Activated CD8-positive, alpha-beta T cell treated with anti-CD3 and anti-CD28 coated beads, Interleukin-2, amount 10 ng/mL, durations not matched to agents 7 days and 5 days (primary cell): ENCODE measurements at regions not wholly inside any gene's neighbourhood (a gene's known extent, or its start where the extent isn't known, plus 50 kb on each side); places are given as distances from the start of the nearest gene placed in this dataset.
"Not testable (repeated sequence)": the region's sequence is repeated elsewhere in the genome, so short reads cannot be mapped to it uniquely, and the experiment has no call there.

Source experiments
- ATAC-seq: fragments of 150-1000 bp; cut with Tn5 transposase; one replicate; pipeline ENCODE4 v1.10.0; 2021; ENCODE audit warnings: moderate library complexity
- CTCF ChIA-PET: fragments of 350-600 bp; sonication (Branson Sonifier 250); formaldehyde crosslinking; loops from one replicate; lab custom pipeline; 2021; ENCODE audit warnings: antibody characterized with exemption; lab: Charles Lee
- POLR2A ChIA-PET: fragments of 350-600 bp; sonication (Branson Sonifier 250); formaldehyde crosslinking; loops from one replicate; lab custom pipeline; 2021; ENCODE audit warnings: antibody characterized with exemption; lab: Charles Lee
- DNase-seq: peaks from one replicate; pipeline ENCODE4 v3.0.0-alpha.2; 2020
- H3K27ac Mint-ChIP-seq: one replicate; pipeline ENCODE4 v1.8.0; 2021; ENCODE audit warnings: mild to moderate bottlenecking, mixed read lengths
- H3K27me3 Mint-ChIP-seq: one replicate; pipeline ENCODE4 v1.8.0; 2021; ENCODE audit warnings: low read depth, mixed read lengths
- H3K36me3 Mint-ChIP-seq: one replicate; pipeline ENCODE4 v1.8.0; 2021; ENCODE audit warnings: low read depth, mixed read lengths
- H3K4me1 Mint-ChIP-seq: one replicate; pipeline ENCODE4 v1.8.0; 2021; ENCODE audit warnings: low read depth, mixed read lengths
- H3K4me3 Mint-ChIP-seq: one replicate; pipeline ENCODE4 v1.8.0; 2021; ENCODE audit warnings: mild to moderate bottlenecking, mixed read lengths
- H3K9me3 Mint-ChIP-seq: one replicate; pipeline ENCODE4 v1.8.0; 2022; ENCODE audit warnings: mixed read lengths; ENCODE audit not compliant: insufficient read depth

- no peaks in the 10 kb centered on the region for H3K4me1 Mint-ChIP-seq
- H3K9me3 Mint-ChIP-seq, result peaks cover 5% of the 10 kb centered on the region
- CTCF ChIA-PET, result no interaction called here
- DNase-seq, result no peak
- POLR2A ChIA-PET, result no interaction called here
- H3K4me3 Mint-ChIP-seq, result no peak overlapping the region
- no peaks in the 10 kb centered on the region for H3K27me3 Mint-ChIP-seq
- ATAC-seq, result no peak
- no peaks in the 10 kb centered on the region for H3K36me3 Mint-ChIP-seq
- no peak overlapping the region for H3K27ac Mint-ChIP-seq
Measured at GRCh38 chr11:97610000-97610399, 1220.2 kb downstream of the JRKL start.

GRCh38 chr11:97610854-97611253 lies 1221.0 kb downstream of the JRKL start:
- DNase-seq (no peak), ATAC-seq (no peak)
- no peaks in the 10 kb centered on the region for H3K27me3 Mint-ChIP-seq
- H3K4me1 Mint-ChIP-seq, result no peaks in the 10 kb centered on the region
- no peaks in the 10 kb centered on the region for H3K36me3 Mint-ChIP-seq
- ChIA-PET POLR2A (no interaction called here), CTCF (no interaction called here)
- peaks cover 10% of the 10 kb centered on the region for H3K9me3 Mint-ChIP-seq
- no peak overlapping the region for H3K4me3 Mint-ChIP-seq
- no peak overlapping the region for H3K27ac Mint-ChIP-seq

DNA sequence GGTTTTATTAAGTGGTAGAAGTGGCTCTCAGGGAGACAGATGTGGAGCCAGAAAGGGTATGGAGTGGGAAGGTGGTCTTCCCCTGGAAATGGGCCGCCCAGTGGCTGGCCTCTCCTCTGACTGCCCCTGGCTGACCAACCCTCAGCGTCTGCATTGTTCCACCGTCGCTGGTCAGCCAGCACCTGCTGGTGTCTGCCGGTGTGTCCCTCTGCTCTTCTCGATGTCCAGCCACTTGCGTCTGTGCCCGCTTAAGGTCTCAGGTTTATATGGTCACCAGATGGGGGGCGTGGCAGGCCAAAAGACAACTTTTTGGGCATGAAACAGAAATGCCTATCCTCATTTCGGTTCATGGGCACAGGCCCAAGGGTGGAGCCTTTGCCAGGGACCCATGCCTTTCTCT lies 1221.5 kb downstream of the JRKL start:
- DNase-seq (no peak), ATAC-seq (no peak)
- Mint-ChIP-seq H3K9me3 (peaks cover 10% of the 10 kb centered on the region), H3K4me3 (no peak overlapping the region), H3K27me3 (no peaks in the 10 kb centered on the region), H3K27ac (no peak overlapping the region), H3K4me1 (no peaks in the 10 kb centered on the region), H3K36me3 (no peaks in the 10 kb centered on the region)
- ChIA-PET CTCF (no interaction called here), POLR2A (no interaction called here)

DNA sequence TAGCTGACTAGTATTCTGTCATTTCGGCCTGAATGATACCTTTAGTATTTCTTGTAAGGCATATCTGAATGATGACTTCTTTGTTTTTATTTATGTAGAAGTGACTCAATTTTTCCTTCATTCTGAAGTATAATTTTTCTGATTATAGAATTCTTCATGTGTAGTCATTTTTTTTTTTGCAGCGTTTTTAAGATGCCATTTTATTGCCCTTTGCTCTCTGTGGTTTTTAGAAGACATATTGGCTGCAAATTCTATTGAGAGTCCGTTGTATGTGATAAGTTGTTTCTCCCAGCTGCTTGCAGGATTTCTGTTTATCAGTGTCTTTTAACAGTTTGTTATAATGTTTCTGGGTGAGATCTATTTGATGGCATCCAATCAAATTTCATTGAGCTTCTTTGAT lies 1224.8 kb downstream of the JRKL start:
- no peak for DNase-seq
- CTCF ChIA-PET, result no interaction called here
- Mint-ChIP-seq H3K9me3 (peaks cover 10% of the 10 kb centered on the region), H3K4me1 (no peaks in the 10 kb centered on the region), H3K27ac (no peak overlapping the region), H3K27me3 (no peaks in the 10 kb centered on the region), H3K36me3 (no peaks in the 10 kb centered on the region), H3K4me3 (no peak overlapping the region)
- no peak for ATAC-seq
- POLR2A ChIA-PET, result no interaction called here

DNA sequence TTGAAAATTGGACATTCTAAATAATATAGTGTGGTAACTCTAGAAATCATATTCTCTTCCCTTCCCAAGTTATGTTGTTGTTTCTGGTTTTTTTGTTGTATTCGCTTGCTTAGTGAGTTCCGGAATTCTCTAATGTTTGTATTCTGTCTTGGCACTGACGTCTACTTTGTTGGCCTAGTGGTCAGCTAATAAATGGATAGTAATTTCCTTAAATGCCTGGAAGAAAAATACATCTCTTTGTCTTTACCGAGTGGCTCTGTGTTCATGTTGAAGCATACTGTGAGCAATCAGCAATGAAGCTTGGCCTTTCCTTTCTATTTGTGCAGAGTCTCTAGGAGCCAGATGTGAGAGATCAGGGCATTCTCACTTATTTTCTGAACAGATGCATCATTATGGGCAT lies 1225.7 kb downstream of the JRKL start:
- Mint-ChIP-seq H3K4me1 (no peaks in the 10 kb centered on the region), H3K9me3 (peaks cover 13% of the 10 kb centered on the region), H3K27ac (no peak overlapping the region), H3K4me3 (no peak overlapping the region), H3K36me3 (no peaks in the 10 kb centered on the region), H3K27me3 (no peaks in the 10 kb centered on the region)
- ChIA-PET CTCF (no interaction called here), POLR2A (no interaction called here)
- ATAC-seq (no peak), DNase-seq (no peak)

DNA sequence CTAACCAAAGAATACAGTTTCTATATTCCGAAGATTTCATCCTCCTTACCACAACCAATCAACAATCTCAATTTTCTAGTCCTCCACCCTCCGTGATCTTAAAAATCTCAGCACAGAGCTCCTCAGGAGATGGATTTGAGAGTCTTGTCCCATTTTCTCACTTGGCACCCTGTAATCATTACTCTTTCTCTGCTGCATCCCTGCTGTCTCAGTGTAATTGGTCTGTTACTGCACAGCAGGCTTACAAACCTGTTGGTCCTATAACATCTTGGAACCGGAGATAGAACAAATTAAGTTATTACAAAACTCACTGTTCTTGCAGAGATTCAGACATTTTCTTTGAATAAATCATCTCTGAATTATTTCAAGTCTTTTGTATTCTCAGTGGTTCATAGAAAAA lies 1227.2 kb downstream of the JRKL start:
- no peaks in the 10 kb centered on the region for H3K36me3 Mint-ChIP-seq
- ChIA-PET CTCF (no interaction called here), POLR2A (no interaction called here)
- DNase-seq, result no peak
- H3K27ac Mint-ChIP-seq, result no peak overlapping the region
- H3K9me3 Mint-ChIP-seq, result peaks cover 13% of the 10 kb centered on the region
- H3K4me3 Mint-ChIP-seq, result no peak overlapping the region
- ATAC-seq, result no peak
- H3K27me3 Mint-ChIP-seq, result no peaks in the 10 kb centered on the region
- no peaks in the 10 kb centered on the region for H3K4me1 Mint-ChIP-seq

DNA sequence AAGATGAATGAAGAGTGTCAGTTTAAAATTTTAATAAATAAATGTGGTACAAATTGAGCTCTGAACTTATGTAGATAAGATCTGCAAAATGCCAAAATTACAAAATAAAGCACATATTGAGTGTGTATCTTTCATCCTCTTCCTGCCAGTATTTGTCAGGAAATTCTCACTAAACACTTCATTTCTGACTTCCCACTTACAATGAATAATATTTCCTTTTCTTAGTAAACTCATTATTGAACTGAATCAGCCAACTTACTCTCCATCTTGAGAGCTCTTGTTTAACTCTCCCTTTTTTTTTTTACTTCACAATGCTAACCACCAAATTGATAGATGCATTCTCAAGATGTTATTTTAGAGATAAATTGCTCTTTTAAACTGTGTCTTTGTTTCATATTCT lies 1230.2 kb downstream of the JRKL start:
- Mint-ChIP-seq H3K27me3 (no peaks in the 10 kb centered on the region), H3K9me3 (peaks cover 13% of the 10 kb centered on the region), H3K4me1 (no peaks in the 10 kb centered on the region), H3K27ac (no peak overlapping the region), H3K4me3 (no peak overlapping the region), H3K36me3 (no peaks in the 10 kb centered on the region)
- CTCF ChIA-PET, result no interaction called here
- POLR2A ChIA-PET, result no interaction called here
- ATAC-seq, result no peak
- no peak for DNase-seq

DNA sequence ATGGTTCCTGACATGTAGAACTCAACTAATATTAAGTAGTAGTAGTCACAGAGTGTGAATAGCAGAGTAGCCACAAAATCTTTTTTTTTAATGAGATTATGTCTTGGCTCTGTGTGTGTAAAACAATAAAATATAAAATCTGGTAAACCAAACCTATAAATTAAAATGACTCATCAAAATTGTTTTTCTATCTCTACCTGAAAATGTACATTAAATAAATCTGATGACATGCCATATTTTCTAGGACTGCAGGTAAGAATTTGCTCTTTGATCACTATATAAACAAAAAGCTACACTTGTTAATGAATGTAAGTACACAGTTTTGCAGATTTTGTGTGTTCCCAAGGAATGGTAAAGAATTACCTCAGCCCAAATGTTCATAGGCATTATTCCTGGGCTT lies 1231.5 kb downstream of the JRKL start:
- DNase-seq (no peak), ATAC-seq (no peak)
- H3K4me1 Mint-ChIP-seq, result no peaks in the 10 kb centered on the region
- H3K27me3 Mint-ChIP-seq, result no peaks in the 10 kb centered on the region
- no peak overlapping the region for H3K4me3 Mint-ChIP-seq
- H3K9me3 Mint-ChIP-seq, result peaks cover 8% of the 10 kb centered on the region
- CTCF ChIA-PET, result no interaction called here
- no peaks in the 10 kb centered on the region for H3K36me3 Mint-ChIP-seq
- POLR2A ChIA-PET, result no interaction called here
- no peak overlapping the region for H3K27ac Mint-ChIP-seq

DNA sequence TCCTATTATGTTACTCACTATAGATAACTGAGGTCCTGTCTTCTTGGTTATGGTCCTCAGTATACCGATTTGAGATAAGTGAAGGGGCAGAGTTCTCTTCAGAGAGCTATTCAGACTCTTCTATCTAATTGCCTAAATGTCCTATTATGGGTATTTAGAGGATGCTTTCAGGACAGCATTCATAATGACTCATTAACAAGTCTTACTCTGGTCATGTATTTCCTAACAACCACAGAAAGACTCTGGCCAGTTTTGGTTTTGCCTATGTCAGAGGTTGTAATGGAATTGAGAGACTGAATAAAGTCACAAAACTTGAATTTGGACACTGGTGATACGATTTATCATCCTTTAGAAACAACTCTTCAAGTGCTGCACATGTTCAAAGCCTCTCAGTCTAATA lies 1233.0 kb downstream of the JRKL start:
- no peak for DNase-seq
- no peak overlapping the region for H3K4me3 Mint-ChIP-seq
- no peaks in the 10 kb centered on the region for H3K36me3 Mint-ChIP-seq
- ChIA-PET POLR2A (no interaction called here), CTCF (no interaction called here)
- ATAC-seq, result no peak
- no peaks in the 10 kb centered on the region for H3K27me3 Mint-ChIP-seq
- H3K27ac Mint-ChIP-seq, result no peak overlapping the region
- peaks cover 11% of the 10 kb centered on the region for H3K9me3 Mint-ChIP-seq
- no peaks in the 10 kb centered on the region for H3K4me1 Mint-ChIP-seq

DNA sequence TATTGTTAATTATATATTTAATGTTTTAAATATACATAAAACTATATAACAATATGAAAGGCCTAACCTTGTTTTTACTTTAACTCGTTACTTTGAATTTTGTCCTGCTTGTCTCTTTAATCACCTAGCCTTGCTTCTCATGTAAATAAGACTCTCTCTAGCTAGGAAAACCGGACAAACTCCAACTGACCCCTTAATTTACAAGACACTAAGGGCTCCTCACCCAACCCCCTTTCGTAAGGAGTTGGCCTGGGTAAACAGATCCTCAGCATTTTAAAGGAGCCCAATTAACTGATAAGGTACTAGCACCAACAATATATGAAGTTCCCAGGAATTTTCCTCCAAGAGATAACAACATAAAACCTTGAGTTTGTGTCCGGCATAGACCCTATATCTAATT lies 1246.9 kb downstream of the JRKL start:
- H3K27me3 Mint-ChIP-seq, POLR2A ChIA-PET, H3K4me3 Mint-ChIP-seq, ATAC-seq, H3K36me3 Mint-ChIP-seq, H3K4me1 Mint-ChIP-seq, CTCF ChIA-PET, H3K27ac Mint-ChIP-seq, DNase-seq: not testable (repeated sequence)
- H3K9me3 Mint-ChIP-seq, result peaks cover 25% of the 10 kb centered on the region

GRCh38 chr11:97637701-97638100 lies 1247.9 kb downstream of the JRKL start:
- ChIA-PET POLR2A (no interaction called here), CTCF (no interaction called here)
- Mint-ChIP-seq H3K36me3 (no peaks in the 10 kb centered on the region), H3K4me3 (no peak overlapping the region), H3K27ac (no peak overlapping the region), H3K9me3 (peaks cover 25% of the 10 kb centered on the region), H3K4me1 (no peaks in the 10 kb centered on the region), H3K27me3 (no peaks in the 10 kb centered on the region)
- ATAC-seq, result no peak
- DNase-seq, result no peak

DNA sequence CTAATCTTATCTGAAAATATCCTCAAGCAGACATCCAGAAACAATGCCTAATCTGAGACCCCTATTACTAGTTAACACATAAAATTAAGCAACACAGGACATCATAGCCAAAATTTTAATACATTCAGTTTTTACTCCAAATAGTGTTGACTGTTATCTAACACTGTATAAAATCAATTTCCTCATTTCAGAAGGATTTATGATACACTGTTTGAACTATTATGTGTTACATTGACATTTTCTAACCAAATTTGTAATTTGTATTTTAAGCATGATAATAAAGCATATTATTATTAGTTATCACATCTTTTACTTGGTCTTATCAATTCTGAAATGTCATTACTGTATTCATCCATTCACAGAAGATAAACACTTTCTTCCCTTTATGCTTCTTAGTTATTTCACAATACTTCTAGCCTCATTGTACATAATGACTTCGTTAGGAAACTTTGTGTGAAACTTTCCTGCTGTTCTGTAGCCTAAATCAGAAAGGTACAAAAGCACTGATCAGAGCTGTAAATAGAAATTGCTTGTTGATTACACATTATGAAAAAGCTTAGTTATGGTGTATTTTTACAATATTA lies 1248.9 kb downstream of the JRKL start:
- DNase-seq (no peak), ATAC-seq (no peak)
- Mint-ChIP-seq H3K4me3 (no peak overlapping the region), H3K4me1 (no peaks in the 10 kb centered on the region), H3K36me3 (no peaks in the 10 kb centered on the region), H3K9me3 (peaks cover 25% of the 10 kb centered on the region), H3K27me3 (no peaks in the 10 kb centered on the region), H3K27ac (no peak overlapping the region)
- ChIA-PET POLR2A (no interaction called here), CTCF (no interaction called here)

GRCh38 chr11:97641988-97642387 lies 1252.2 kb downstream of the JRKL start:
- Mint-ChIP-seq H3K27ac (no peak overlapping the region), H3K9me3 (peaks cover 16% of the 10 kb centered on the region), H3K4me1 (no peaks in the 10 kb centered on the region), H3K4me3 (no peak overlapping the region), H3K27me3 (no peaks in the 10 kb centered on the region), H3K36me3 (no peaks in the 10 kb centered on the region)
- DNase-seq (no peak), ATAC-seq (no peak)
- CTCF ChIA-PET, result no interaction called here
- POLR2A ChIA-PET, result no interaction called here
